Testis (tissue), 2 donors: ENCODE measurements at regions not wholly inside any gene's neighbourhood (a gene's known extent, or its start where the extent isn't known, plus 50 kb on each side); places are given as distances from the start of the nearest gene placed in this dataset.

Experiments
- CTCF ChIP-seq, 3 experiments: fragments of 450-650 bp in 2 of 3; fragments of 200-600 bp in 1 of 3; sonication (generic) in 1 of 3; IDR thresholded peaks; one replicate each; pipeline ENCODE4 v1.5.1; 2016 to 2019; ENCODE audit warnings: antibody characterized with exemption in 3 of 3, mild to moderate bottlenecking in 2 of 3, moderate library complexity in 1 of 3
- POLR2A ChIP-seq: fragments of 450-650 bp; IDR thresholded peaks from one replicate; pipeline ENCODE4 v1.6.1; 2017; ENCODE audit warnings: antibody characterized with exemption, mild to moderate bottlenecking, moderate library complexity

GRCh38 chr21:27103768-27104167 lies 136.9 kb upstream of the ADAMTS5 start:
- TF ChIP-seq CTCF (IDR thresholded peaks at IDR 0.05), result no peak
- no peak for TF ChIP-seq POLR2A
